ENCODE measurements at regions not wholly inside any gene's neighbourhood (a gene's known extent, or its start where the extent isn't known, plus 50 kb on each side); places are given as distances from the start of the nearest gene placed in this dataset.
"Not testable (repeated sequence)": the region's sequence is repeated elsewhere in the genome, so short reads cannot be mapped to it uniquely, and the experiment has no call there.

DNA sequence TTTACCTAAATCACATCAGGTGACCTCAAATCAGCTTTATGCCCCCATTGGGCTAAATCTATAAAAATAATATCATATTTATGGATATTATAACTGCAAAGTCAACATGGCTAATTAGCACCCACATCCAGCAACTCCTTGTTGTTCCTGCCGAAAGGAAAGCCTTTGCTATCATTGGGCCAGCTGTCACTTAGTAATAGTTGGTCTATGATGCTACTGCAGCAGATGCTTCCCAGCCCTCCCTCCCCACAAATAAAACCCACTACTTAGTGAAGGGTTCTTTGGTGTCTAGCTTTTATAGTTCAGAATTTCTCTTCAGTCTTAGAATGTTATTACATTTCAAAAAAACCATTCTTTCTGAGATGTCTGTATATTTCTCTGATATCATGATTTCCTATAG is 116.9 kb upstream of the ENPEP start:
- no peak for DNase-seq

DNA sequence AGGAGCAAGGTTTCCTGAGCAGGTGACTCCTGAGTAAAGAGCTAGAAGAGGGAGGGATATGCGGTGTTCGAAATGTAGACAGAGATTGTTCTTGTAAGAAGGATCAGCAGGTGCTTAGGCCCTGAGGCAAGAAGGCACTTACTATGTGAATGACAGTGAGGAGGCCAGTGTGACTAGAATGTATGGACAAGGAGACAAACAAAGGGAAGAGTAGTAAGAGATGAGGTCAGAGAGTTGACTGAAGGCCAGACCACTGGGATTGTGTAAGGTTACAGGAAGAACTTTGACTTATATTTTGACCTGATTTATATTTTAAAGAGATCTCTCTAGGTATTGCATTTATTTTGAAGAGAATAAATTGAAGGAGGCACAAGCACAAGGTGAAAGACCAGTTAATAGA is 118.4 kb upstream of the ENPEP start:
- no peak for DNase-seq

DNA sequence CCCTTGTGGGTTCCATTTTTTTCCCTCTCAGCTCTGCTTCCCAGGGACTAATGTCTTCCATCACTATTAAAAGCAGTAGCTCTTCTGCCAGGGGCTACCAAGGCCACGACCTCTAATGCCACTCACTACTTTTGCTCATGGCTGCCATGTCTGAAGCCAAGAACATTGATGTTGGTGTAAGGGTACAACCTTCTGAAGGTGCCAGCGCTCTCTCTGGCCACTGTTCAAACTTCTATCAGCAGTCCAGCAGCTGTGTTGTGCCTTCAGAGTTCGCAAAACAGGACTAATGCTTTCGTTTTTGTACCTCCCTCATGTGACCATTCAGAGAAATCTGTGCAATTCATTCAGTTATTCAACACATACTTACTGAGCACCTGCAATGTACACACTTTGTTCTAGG is 121.5 kb upstream of the ENPEP start:
- no peak for DNase-seq

DNA sequence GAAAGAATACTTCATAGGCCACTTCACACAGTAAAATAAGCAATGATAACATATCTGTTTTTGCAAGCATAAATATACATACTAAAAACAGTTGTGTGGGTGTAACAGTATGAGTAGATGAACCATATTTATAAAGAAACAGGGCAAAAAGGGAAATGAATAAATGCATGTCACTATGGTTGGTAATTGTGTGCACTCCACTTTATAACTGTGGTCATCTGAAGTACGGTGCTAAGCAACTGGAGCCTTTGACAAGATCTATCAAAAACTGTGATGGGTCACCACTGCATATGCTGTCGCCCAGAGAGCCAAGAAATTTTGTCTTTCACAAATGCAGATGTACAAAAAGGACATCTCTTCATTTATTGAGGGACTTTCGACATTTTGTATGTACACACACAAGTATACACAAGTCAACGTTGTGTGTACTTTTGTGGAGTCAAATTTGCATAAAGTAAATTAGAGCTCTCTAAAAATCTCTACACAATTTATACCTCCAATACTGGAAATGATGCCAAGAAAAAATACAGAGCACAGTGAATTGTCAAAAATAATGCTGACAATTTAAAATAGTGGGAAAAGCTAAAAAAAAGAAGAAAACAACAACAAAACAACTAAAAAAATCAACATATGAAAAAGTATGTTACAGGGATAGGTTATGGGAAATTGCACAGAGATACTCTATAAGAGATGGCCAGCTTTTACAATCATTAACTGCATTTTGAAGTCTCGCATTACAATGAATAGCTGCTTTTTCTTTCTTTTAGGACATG is 123.1 kb upstream of the ENPEP start:
- DNase-seq = no peak

DNA sequence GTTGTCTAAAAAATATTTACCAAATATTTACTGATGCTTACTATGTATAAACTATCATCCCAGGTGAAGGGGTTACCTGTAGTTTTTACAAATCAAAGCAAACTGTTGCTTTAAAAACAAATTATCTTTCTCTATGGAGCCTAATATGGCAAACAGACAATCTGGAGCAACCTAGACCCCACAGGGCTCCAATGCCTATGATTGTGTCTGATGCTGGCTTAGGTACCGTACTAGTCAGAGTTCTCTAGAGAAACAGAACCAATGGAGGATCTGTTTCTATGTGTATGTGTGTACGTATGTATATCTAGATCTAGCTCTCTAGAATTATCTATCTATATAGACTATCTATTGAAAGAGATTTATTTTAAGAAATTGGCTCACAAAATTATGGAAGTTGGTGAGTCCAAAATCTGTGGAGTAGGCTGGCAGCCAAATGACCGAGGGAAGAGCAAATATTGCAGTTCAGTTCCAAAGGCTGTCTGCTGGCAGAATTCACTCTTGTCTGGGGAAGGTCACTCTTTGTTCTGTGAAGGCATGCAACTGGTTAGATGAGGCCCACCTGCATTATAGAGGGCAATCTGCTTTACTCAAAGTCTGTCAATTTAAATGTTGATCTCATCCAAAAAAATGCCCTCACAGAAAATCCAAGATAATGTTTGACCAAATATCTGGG is 127.1 kb upstream of the ENPEP start:
- no peak for DNase-seq

DNA sequence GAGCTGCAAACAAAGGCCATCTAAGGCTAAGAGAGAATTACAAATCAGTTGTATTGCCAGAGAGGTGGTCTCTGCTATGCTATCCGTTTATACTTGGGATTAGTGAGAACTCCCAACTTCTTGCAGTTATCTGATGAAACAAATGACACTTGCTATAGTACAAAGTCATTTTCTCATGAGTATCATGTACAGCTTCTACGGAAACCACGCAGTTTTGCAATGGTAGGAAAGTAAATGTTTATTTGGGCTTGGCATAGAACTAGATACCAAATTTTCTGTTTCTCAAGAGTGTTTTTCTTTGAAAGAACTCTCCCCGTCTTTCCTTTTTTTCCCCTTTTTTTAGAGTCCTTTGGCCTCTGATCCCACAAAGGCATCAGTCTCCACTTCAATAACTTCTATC is 128.2 kb upstream of the ENPEP start:
- no peak for DNase-seq

DNA sequence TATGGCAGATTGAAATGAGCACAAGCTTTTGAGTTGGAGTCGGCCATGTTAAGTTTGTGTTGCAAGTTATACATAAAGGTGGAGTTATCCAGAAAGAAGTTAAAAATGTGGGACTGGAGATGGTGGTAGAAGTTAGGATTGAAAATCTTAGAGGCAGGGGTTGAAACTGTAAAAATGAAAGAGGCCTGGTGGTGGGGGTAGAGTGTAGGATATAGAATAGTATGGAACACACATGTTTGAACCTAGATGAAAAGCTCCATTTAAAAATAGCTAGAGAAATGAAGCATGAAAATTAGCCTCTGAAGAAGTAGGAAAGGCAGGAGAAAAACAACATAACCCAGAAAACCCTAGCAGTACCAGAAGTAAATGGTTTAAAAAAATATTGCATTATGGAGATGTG is 131.8 kb upstream of the ENPEP start:
- DNase-seq = no peak

DNA sequence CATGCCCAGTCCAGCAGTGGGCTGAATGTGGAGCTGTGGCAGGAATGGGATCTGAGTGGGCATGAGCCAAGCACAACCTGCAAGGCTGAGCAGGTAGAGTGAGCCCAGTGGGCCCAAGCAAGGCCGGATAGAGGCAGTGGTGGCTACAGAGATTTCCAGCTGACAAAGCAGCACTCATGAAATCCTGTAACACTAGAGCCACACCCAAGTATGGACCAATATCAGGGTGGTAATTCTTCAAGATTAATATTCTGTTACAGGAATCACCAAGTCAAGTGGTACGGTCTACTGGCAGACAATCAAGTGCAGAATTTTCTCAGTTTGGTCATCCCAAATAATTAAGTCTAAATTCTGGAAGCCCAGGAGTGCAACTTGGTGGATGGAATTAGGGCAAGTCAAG is 132.4 kb upstream of the ENPEP start:
- DNase-seq = no peak

DNA sequence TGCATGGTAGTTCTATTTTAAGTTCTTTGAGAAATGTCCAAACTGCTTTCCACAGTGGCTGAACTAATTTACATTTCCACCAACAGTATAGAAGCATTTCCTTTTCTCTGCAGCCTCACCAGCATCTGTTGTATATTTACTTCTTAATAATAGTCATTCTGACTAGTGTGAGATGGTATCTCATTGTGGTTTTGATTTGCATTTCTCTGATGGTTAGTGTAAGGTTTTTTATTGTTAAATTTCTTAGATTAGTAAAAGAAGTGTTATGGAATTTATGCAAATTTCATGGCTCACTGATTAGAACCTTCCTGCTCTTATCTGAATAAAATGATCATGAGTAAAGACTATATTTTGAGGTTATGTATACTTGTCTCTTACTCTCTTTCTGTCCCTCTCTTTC is 134.8 kb upstream of the ENPEP start:
- DNase-seq = not testable (repeated sequence)

DNA sequence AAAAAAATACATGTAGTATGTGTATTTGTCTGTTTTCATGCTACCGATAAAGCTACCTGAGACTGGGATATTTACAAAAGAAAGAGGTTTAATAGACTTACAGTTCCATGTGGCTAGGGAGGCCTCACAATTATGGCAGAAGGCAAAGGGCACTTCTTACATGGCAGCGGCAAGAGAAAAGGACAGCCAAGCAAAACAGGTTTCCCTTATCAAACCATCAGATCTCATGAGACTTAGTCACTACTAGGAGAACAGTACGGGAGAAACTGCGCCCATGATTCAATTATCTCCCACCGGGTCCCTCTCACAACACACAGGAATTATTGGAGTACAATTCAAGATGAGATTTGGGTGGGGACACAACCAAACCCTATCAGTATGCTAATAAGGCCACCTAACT is 137.0 kb upstream of the ELOVL6 start:
- DNase-seq = no peak

DNA sequence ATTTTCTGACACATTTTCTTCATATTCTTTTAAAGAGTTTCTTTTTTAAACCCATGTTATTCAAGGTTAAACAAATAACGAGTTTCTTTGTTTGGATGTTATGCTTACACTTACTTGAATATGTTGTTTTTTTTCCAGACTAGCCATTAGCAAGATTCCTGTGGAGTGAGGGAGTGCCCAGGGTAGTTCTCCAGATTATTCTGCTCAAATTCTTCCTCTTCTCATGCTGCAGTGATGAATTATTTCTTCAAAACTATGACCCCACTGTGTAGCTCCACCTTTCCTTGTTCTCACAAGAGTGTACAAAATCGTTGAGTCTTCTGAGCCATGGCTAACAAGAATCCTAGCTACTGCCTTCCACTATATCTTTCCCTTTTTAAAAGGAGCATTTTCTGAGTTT is 134.1 kb upstream of the ELOVL6 start:
- DNase-seq = no peak

DNA sequence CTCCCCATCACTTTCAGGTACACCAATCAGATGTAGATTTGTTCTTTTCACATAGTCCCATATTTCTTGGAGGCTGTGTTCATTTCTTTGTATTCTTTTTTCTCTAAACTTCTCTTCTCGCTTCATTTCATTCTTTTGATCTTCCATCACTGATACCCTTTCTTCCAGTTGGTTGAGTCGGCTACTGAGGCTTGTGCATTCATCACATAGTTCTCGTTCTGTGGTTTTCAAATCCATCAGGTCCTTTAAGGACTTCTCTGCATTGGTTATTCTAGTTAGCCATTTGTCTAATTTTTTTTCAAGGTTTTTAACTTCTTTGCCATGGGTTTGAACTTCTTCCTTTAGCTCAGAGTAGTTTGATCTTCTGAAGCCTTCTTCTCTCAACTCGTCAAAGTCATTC is 128.0 kb upstream of the ELOVL6 start:
- DNase-seq = not testable (repeated sequence)

DNA sequence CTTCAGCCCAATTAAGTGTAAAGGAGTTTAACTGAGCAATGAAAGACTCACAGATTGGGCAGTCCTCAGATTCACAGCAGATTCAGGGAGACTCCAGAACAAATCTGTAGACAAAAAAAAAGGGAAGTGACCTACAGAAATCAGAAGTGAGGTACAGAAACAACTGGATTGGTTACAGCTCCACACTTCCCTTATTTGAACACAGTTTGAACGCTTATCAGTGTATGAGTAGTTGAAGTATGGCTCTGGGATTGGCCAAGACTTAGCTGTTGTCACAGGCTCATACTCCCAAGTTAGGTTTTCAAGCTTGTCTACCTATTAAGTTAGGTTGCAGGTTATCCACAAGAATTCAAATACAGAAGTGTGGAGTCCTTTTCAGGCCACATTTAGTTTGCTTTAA is 112.4 kb upstream of the ELOVL6 start:
- DNase-seq = no peak

DNA sequence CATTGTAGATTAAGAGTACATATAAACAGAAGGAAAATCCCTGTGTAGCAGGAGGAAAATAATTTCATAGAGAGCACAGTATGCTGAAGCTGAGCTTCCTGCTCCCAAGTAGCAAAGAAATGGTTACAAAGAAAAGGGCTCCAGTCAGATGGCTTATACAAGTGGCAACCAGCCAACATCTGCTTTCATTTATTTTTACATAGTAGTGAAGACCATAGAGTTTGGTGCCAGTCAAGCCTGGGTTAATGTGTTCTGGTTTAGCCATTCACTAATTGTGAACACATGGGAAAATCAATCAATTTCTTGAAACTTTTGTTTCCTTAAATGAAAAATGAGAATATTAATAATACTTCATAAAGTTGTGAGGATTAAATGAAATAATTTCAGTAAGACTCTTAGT is 111.3 kb upstream of the ELOVL6 start:
- DNase-seq = no peak

DNA sequence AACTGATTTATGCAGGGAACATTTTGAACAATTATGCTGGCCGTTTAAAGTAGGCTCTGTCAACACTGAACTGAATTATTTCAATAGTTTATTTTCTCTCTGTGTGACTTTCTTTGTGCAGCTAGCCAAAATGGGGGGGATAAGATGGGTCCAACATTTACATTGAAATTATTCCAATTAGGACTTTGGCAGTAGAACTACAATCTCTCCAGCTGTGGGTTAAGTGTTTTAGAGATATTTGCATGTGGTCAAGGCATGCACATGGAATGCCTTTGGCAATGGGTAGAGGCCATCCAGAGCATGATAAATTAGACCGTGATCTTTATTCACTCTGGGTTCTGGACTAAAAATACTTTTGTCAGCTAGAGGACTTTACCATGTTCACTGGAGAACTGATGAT is 107.9 kb upstream of the ELOVL6 start:
- DNase-seq = no peak

DNA sequence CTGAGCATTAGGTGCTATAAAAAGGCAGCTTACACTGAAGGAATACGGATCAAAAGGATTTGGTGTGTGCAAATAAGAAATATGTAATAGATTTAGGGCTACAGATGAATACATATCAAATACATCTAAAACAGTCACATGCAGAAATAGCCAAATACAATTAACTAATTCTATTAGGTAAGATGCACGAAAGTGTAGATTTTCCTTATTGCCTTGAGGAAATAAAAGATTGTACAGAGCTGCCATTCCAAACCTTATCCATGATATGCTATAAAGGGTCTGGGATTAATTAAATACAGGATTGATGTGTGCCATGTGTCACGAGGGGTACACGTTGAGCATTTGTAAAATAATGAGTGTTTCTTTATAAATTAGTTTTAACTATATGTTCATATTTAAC is 107.0 kb upstream of the ELOVL6 start:
- no peak for DNase-seq

DNA sequence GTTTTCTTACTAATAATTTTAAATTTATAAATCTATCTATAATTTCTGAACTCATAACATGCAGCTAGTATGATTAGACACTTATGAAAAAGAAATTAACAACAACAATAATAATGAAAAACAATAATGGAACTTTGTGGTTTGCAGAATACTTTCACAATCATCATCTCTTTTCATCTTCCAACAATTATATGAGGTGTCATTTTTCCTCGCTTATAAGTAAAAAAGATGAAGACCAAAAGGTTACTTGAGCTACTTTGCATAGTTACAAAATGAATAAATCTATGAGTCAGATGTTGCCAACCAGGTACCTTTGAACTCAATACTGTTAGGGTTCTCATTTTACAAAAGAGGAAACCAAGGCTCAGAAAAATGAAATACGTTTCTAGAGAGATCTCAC is 98.5 kb upstream of the ELOVL6 start:
- no peak for DNase-seq

DNA sequence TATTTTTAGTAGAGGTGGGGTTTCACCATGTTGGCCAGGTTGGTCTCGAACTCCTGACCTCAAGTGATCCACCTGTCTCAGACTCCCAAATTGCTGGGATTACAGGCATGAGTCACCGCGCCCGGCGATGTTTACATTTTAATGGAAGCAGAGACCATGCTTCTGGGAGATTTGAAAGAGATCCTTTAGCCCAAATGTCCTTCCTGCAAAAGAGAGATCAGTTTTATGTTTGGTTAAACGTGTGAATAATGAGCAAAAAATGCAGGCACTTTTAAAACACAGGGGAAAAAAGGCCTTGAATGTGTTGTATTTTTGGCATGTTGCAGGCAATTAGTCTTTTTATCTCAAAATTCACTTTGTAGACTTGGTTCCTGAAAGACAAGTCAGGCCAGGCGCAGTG is 95.8 kb upstream of the ELOVL6 start:
- DNase-seq = no peak

DNA sequence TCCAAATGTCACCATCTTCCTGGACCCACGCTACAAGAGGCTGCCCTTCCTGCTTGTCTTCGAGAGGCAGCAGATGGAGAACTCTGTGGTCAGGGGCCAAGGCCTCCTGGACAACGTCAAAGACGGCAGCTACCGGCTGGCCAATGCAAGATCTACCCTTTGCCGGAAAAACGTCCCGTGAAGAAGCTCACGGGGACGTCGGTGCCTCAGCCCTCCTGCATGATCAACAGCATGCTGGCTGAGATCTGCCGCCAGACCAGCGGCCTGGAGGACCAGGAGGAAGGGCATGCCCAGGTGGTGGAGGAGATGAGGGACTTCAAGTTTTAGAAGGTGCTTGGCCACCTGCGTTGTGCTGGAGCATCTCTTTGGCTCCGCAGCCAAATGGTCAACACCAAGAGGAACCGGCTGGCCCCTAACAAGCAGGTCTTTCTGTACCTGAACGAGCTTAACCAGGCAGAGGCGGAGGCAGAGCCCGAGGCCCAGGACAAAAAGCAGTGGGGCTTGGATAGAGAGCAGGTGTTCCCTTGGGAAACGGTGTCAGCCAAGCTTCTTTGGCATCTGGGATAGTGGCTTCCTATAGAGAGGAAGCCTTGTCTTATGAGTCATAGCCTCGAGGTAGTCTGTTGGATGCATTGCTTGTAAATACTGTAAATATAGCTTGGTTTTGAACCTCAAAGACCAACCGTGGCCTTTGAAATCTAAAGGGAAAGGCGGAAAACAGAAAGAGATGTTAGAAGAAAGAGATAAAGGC is 94.8 kb upstream of the ELOVL6 start:
- DNase-seq = no peak

DNA sequence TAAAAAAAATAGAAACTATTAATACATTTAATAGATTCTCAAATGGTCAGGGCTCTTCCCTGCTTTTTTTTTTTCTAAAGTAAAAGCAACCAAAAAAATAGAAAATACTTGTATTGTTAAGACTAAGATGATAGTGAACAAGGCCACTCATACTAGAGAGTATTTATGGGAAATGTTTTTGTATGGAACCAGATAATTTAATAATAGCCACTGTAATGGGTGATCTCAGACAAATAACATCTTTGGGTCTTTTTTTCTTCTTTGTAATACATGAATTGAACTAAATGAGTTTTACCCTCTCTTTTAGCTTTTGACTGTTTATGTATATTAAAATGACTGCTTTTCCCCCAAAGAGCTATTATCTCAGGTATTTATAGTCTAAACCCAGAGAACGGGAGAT is 92.1 kb upstream of the ELOVL6 start:
- DNase-seq = no peak

DNA sequence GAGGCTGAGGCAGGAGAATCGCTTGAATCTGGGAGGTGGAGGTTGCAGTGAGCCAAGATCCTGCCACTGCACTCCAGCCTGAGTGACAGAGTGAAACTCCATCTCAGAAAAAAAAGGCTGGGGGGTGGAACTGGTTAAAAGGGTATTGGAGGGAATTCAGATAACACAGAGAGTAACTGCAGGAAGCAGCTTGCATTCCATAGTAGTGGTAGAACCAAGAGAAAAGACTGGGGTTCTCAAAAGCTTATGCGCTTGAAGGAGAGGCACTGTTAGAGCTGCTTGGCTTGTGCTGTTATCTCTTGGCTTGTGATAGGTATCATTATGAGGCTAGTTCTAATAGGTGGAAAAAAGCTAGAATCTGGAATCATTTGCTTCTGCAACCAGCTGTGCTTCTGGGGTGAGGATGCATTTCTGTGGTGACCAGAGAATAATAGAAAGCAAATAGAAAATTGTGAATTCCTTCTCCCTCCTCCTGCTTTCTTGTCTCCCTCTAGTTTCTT is 91.2 kb upstream of the ELOVL6 start:
- no peak for DNase-seq

DNA sequence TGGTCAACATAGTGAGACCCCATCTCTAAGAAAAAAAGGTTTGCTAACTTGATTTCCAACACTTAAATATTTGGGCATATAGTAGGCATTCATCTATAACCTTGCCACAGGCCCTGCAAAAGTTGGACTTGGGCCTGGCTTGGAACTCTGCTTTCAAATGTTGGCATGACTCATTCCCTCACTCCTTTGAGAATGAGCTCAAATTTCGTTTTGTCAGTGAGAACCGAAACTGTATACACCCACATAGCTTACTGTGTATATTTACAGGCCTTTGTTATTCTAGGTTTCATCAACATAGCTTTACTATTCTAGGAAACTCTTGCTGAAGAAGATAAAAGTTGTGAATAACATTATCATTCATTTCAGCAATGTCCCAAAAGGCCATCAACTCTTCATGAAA is 88.7 kb upstream of the ELOVL6 start:
- DNase-seq = peak; percentile 9 to 21

DNA sequence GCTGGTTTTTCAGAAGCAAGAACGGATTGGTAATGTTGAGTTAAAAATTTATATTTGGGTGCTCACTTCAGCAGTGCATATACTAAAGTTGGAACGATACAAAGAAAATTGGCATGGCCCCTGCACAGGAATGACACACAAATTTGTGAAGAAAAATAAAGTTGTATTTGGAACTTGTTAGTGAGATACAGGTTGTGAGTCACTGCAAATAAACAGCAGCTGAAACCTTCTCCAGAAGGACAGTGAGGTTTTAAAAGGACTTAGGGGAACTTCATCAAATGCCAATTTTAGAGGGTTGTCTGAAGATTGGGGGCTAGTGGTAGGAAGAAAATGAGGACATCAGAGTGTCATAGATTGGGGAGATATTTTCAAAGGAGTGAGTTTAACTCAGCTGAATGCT is 79.7 kb upstream of the ELOVL6 start:
- DNase-seq = no peak

DNA sequence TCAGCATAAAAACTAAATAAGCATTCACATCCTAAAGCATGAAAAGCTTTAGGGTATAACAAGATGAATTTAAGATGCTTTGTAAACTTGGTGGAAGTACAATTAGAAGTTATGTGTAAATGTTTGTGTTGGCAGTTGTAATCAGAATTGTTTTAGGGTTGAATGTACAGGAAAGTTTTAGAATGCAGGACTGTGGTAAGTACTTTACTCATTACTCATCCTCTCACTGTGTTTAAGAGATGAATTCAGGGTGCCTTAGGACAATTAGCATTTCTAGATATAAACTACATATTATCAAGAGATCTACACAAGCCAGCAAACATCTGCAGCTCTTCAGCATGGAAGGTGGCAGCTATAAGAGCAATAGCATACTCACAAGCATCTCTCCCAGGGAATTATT is 77.5 kb upstream of the ELOVL6 start:
- DNase-seq = no peak
